GM20000 (cell line): ENCODE measurements at regions not wholly inside any gene's neighbourhood (a gene's known extent, or its start where the extent isn't known, plus 50 kb on each side); places are given as distances from the start of the nearest gene placed in this dataset.

Source experiments
- DNase-seq: peaks from one replicate; pipeline ENCODE4 v3.0.0; 2012; ENCODE audit warnings: low spot score
- TF ChIP-seq, protein P1 (sequence below): IDR thresholded peaks from 2 replicates; pipeline ENCODE4 v1.5.1; 2012; ENCODE audit warnings: mild to moderate bottlenecking, control low read depth; ENCODE audit errors: extremely low read depth, missing control alignments

DNA sequence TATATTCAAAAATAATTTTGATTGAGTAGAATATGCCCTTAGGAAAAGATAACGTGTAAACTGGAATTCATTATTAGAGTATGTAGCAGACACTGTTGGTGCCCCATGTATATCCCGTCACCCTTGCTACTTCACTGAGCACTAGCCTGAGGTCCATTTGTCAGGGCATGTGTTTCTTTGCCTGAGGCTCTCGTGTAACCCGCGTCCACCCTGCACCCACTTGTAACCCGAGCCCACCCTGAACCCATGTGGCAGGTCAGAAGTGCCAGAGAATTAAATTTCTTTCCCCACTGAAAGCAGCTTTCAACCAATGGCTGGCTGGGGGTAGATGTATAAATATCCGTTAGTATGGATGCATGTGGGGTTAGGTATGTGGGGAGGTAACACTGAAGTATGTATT is 474.2 kb upstream of the ZNF385D start:
- TF ChIP-seq, protein P1, sequence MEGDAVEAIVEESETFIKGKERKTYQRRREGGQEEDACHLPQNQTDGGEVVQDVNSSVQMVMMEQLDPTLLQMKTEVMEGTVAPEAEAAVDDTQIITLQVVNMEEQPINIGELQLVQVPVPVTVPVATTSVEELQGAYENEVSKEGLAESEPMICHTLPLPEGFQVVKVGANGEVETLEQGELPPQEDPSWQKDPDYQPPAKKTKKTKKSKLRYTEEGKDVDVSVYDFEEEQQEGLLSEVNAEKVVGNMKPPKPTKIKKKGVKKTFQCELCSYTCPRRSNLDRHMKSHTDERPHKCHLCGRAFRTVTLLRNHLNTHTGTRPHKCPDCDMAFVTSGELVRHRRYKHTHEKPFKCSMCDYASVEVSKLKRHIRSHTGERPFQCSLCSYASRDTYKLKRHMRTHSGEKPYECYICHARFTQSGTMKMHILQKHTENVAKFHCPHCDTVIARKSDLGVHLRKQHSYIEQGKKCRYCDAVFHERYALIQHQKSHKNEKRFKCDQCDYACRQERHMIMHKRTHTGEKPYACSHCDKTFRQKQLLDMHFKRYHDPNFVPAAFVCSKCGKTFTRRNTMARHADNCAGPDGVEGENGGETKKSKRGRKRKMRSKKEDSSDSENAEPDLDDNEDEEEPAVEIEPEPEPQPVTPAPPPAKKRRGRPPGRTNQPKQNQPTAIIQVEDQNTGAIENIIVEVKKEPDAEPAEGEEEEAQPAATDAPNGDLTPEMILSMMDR = no peak
- DNase-seq = no peak

DNA sequence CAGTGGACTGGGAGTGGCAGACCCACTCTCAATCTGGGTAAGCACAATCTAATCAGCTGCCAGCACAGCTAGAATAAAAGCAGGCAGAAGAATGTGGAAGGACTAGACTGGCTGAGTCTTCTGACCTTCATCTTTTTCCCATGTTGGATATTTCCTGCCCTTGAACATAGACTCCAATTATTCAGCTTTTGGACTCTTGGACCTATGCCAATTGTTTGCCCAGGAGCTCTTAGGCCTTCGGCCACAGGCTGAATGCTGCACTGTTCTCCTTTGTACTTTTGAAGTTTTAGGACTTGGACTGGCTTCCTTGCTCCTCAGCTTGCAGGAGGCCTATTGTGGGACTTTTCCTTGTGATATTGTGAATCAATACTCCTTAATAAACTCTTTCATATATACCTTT is 477.7 kb upstream of the ZNF385D start:
- TF ChIP-seq, protein P1 = no peak
- DNase-seq = no peak

DNA sequence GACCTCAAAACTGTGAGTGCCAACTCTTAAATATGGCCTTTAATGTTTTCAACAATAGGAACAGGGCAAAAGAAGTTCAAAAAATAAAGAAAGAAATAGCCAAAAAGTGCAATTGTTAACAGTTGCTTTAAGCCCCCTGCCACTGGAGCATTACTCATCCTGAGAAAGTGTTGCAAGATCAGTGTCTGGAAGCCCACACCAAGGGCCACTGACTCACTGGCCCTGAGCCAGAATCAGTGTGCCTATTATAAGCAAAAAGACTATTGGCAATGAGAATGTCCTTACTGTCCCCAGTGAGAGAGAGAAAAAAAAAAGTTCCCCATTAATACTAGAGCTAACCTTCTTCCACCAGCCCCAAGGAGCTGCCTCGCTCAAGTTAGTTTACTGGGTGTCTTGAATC is 480.1 kb upstream of the ZNF385D start:
- no peak for DNase-seq
- TF ChIP-seq, protein P1 = no peak

DNA sequence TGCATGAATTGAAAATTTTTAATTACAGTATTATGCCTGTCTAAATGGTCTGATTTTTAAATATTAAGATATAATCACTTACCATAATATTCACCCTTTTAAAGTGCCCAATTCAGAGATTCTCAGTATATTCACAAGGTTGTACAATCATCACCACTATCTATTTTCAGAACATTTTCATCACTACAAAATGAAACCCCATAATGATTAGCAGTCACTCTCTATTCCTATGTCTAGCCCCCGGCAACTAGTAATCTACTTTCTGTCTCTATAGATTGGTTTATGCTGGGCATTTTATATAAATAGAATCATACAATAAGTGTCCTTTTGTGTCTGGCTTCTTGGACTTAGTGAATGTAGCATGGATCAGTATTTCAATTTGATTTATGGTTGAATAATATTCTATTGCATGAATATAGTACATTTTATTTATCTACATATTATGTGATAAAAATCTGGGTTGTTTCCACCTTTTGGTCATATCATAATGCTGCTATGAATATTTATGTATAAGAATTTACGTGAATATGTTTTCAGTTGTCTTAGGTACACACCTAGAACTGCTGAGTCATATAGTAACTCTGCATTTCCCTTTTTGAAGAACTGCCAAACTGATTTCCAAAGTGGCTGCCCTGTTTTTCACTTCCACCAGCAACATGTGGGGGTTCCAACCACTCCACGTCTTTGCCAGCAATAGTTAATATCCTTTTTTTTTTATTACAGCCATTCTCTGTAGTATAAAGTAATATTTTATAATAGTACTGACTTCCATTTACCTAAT is 485.7 kb upstream of the ZNF385D start:
- TF ChIP-seq, protein P1 = no peak
- no peak for DNase-seq

DNA sequence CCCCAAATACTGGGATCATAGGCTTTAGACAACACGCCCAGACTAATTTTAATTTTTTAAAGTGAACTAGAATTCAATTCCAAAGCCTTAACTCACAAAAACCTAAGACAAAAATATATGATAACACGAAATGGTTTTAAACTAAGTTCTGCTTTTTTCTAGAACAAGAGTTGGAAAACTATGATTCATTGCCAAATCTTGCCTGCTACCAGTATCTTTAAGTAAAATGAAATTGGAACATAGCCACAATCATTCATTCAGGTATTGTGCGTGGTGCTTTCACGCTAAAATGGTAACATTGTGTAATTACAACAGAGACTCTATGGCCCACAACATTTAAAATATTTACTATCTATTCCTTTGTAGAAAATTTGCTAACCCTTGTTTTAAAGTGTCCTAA is 488.0 kb upstream of the ZNF385D start:
- TF ChIP-seq, protein P1 = no peak
- no peak for DNase-seq

DNA sequence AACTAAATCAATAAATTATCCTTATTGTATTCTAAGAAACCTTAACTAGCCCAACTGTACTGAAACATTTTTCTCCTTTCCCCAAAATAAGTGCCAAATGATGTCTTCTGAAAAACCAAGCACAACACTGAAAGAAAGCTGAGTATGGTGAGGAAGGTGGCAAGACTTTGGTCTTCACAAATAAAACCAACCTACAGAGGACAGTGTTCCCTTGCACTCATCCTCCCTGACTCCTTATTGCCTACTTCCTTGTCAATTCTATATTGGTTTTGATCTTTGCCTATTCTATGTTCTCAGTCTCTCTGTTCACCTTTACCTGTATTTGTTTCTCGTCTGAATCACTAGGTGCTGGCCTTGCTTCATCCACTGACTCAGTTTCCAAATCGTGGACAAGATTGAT is 490.1 kb upstream of the ZNF385D start:
- no peak for DNase-seq
- TF ChIP-seq, protein P1 = no peak

DNA sequence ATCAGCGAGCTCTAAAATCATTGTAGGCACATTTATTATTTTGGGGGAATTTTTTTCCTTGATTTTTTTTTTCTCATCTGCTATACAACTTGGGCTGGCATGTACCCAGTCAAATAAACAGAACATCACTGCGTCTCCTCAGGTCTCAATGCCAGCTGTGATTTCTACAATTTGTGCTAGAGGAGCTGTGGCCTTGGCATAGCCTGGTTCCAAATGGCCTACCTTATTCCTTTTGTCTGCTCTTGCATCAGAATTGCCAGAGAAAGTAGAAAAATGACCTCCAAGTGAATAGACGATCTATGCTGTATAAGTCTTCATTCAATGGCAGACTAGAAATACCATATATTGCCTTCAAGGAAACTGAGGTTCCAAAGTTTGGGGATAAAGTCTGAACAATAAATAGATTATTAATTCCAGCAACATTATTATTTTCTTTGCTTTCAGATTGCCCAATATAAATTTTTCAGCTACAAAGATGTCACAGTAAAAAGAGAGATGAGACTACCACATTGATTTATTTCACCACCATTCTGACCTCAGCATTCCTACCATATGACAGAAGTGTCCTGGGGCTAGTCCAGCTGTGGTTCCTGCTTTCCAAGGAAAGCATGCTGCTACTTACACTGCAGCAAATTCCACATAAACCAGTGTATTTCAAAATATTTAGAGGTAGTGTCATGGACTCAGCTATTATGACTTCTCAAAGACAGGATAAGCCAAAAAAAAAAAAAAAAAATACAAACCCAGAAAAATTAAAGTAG is 493.9 kb upstream of the ZNF385D start:
- TF ChIP-seq, protein P1 = no peak
- no peak for DNase-seq
